22Rv1 (cell line): ENCODE measurements at regions not wholly inside any gene's neighbourhood (a gene's known extent, or its start where the extent isn't known, plus 50 kb on each side); places are given as distances from the start of the nearest gene placed in this dataset.

Experiments
- ZFX ChIP-seq: fragments of 450-650 bp; IDR thresholded peaks from 2 replicates; pipeline ENCODE4 v1.6.1; 2017; ENCODE audit warnings: antibody characterized with exemption, borderline replicate concordance
- TF ChIP-seq, protein P1 (sequence below): fragments of 450-650 bp; IDR thresholded peaks from 2 replicates; pipeline ENCODE4 v1.5.1; 2017; ENCODE audit warnings: mild to moderate bottlenecking

DNA sequence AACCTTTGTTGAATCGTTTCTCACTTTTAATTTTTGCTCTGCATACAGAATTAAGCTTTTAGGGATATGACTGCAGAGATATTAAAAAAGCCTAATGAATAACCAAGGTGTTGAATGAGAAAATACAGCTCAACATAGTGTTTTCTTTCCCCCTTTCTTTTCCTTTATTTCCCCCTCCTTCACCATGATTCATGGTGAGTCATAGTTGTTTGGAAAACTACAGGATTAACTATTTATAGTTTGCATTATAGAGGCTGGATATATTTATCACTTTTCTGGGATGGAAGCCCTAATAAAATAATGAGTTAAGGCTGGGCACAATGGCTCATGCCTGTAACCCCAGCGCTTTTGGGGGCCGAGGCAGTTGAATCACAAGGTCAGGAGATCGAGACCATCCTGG is 115.0 kb downstream of the DNAJB9 start:
- TF ChIP-seq, protein P1, sequence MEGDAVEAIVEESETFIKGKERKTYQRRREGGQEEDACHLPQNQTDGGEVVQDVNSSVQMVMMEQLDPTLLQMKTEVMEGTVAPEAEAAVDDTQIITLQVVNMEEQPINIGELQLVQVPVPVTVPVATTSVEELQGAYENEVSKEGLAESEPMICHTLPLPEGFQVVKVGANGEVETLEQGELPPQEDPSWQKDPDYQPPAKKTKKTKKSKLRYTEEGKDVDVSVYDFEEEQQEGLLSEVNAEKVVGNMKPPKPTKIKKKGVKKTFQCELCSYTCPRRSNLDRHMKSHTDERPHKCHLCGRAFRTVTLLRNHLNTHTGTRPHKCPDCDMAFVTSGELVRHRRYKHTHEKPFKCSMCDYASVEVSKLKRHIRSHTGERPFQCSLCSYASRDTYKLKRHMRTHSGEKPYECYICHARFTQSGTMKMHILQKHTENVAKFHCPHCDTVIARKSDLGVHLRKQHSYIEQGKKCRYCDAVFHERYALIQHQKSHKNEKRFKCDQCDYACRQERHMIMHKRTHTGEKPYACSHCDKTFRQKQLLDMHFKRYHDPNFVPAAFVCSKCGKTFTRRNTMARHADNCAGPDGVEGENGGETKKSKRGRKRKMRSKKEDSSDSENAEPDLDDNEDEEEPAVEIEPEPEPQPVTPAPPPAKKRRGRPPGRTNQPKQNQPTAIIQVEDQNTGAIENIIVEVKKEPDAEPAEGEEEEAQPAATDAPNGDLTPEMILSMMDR = no peak
- TF ChIP-seq ZFX = no peak
